GM12874 (cell line): ENCODE measurements at regions not wholly inside any gene's neighbourhood (a gene's known extent, or its start where the extent isn't known, plus 50 kb on each side); places are given as distances from the start of the nearest gene placed in this dataset.

Experiments
- TF ChIP-seq, protein P1 (sequence below): IDR thresholded peaks from 2 replicates; pipeline ENCODE4 v1.5.1; 2011; ENCODE audit warnings: low read depth, mild to moderate bottlenecking, control low read depth, low read length, moderate library complexity; ENCODE audit not compliant: insufficient read depth

DNA sequence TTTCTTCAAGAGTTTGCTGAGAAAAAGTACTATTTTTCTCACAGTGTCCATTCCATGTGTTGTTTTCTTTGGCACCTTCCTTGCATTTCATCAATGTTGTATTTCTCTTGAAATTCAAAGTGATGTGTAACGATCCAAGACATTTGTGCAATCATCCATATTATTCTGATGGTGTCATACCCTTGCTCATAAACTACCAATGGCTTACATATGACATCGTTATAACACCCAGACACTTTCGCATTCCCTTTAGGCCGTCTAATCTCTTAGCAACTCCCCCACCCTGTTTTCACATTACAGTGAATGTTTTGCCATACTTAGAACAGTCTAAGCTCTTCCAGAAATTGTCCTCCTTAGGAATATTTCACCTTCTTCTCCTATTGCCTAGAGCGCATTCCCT is 1779.0 kb downstream of the PCDH7 start:
- TF ChIP-seq, protein P1, sequence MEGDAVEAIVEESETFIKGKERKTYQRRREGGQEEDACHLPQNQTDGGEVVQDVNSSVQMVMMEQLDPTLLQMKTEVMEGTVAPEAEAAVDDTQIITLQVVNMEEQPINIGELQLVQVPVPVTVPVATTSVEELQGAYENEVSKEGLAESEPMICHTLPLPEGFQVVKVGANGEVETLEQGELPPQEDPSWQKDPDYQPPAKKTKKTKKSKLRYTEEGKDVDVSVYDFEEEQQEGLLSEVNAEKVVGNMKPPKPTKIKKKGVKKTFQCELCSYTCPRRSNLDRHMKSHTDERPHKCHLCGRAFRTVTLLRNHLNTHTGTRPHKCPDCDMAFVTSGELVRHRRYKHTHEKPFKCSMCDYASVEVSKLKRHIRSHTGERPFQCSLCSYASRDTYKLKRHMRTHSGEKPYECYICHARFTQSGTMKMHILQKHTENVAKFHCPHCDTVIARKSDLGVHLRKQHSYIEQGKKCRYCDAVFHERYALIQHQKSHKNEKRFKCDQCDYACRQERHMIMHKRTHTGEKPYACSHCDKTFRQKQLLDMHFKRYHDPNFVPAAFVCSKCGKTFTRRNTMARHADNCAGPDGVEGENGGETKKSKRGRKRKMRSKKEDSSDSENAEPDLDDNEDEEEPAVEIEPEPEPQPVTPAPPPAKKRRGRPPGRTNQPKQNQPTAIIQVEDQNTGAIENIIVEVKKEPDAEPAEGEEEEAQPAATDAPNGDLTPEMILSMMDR, result no peak

DNA sequence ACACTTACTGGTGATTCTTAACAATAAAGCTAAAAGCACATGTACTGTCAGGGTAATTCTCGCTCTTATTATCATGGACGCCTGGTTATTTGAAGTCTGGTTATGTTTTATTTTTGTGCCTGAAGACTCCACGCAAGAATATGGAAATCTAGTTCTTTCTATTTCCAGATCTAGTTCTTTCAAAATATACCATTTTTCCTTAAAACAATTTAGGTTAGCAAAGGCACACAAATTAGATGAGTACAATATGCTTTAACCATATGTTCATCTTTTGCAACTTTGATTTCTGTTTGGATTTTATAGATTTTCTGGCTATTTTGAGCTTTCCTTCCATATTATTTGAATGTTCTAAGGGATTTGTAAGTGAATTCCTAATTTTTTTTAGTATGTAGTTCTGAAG is 1783.1 kb downstream of the PCDH7 start:
- TF ChIP-seq, protein P1, result no peak

DNA sequence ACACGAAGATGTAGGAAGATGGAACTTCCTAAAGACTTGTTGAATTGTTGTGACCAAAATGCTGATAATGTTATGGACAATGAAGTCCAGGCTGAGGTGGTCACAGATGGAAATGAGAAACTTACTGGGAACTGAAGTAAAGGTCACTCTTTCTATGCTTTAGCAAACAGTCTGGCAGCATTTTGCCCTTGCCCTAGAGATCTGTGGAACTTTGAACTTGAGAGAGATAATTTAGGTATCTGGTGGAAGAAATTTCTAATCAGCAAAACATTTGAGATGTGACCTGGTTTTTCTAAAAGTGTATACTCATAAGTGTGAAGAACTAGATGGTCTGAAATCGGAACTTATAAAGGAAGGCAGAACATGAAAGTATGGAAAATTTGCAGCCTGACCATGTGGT is 1785.9 kb downstream of the PCDH7 start:
- TF ChIP-seq, protein P1, result no peak

DNA sequence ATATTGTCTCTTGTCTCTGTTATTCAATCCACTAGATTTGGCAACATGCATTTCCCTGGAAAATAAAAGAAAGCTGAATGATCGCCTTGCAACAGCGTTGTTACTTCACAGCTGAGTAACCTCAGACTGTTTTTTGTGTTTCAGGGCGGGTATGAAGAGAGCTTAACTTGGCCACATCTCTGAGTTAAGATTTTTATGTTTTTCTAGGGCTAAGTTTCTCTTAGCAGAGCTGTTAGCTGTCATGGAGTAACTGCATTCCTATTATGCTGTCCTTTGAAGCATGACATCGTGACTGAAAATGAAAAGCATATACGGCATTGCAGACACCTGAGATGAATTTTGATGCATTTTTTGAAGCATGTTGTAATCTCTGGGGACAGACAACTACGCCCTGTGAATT is 1798.9 kb downstream of the PCDH7 start:
- TF ChIP-seq, protein P1, result no peak

DNA sequence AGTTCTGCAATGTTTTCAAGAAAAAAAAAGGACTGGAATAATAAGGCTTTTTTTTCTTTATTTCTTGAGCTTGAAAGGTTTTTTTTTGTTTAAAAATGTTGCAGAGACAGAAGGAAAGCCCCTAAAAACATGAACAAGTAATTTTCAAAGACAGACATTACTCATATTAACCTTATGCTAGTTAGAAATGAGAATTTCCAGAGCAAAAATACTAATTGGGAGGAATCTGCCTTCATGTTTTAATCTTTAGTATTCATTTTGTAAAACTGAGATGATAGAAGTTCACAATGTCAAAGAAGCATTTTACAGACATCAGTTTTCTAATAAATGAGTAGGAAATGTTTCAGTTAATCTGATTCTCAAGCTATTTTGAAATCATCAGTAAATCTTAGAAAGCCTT is 1805.3 kb downstream of the PCDH7 start:
- TF ChIP-seq, protein P1, result no peak

DNA sequence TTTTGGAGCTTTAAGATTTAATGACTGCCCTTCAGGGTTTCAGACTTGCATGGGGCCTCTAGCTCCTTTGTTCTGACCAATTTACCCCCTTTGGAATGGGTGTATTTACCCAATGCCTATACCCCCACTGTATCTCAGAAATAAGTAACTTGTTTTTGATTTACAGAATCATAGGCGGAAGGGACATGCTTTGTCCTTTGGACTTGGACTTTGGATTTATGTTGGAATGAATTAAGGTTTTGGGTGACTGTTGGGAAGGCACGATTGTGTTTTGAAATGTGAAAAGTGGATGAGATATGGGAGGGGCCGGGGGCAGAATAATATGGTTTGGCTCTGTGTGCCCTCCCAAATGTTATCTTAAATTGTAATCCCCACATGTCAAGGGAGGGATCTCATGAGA is 1824.7 kb downstream of the PCDH7 start:
- TF ChIP-seq, protein P1, result no peak

DNA sequence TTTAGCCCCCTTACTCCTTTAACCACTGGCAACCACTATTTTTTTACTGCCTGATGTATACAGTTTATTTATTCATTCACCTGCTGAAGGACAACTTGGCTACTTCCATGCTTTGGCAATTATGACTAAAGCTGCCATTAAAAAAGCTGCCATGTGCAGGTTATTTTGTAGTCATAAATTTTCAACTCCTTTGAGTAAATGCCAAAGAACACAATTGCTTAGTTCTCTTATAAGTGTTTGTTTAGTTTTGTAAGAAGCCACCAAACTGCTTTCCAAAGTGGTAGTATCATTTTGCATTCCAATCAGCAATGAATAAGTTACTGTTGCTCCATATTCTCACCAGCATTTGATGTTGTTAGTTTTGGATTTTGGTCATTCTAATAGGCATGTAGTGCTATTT is 1831.8 kb downstream of the PCDH7 start:
- TF ChIP-seq, protein P1, result no peak

DNA sequence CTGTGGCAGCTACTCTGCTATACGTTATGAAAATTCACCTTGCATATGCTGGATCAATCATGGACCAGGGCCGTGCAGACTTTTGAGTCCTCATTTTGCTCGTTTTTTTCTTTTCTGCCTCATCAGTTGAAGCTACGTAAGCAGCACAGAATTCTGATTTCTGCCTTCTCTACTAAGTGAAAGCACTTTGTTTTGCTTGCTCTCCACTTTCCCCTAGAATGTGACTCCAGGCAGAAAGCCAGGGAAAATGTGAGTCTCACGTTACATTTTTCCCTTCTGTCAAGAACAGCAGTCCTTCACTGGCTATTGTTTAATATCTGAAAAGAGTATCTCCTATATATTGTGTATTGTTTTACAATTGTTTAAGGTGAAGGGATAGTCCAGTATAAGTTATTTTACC is 1840.1 kb downstream of the PCDH7 start:
- TF ChIP-seq, protein P1, result no peak
